ENCODE measurements at regions not wholly inside any gene's neighbourhood (a gene's known extent, or its start where the extent isn't known, plus 50 kb on each side); places are given as distances from the start of the nearest gene placed in this dataset.
A peak's percentile ranks its signal among the peaks of the same experiment; 100 is the strongest.

DNA sequence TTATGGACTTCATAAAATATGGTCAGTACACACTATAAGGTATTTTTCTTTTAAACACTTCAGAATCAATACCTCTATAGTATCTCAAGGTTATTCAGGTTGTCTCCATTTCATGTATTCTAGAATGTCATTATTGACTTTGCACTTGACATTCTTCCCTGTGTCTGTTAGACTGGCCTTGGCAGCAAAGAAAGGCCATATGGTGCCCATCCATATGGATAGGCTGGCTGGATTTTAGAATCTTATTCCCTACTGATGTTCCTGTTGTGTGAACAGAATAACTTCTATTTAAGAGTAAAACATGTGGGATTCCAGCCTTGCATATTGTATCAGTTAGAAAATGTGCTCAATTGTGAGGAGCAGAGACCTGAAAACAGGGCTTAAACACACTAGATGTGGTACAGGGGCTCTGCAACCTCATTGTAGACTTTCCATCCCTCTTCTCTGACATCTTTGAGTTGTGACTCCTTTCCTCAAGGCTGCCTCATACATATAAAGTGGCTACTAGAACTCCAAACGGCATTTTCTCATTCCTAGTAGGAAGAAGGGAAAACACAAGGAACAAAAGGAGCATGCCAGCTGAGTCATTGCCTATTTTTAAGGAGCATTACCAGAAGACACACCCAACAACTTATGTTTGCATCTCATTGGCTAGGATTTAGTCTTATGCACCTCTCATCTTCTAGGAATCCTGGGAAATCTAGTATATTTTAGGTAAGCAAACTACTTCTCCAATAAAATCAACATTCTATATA, 221.2 kb upstream of the TMPO start:
- no peak for DNase-seq

- peak; percentile 35 for DNase-seq
These were observed 219.7 kb upstream of the TMPO start for GRCh38 chr12:98295681-98296080.

GRCh38 chr12:98296462-98297079, 218.8 kb upstream of the TMPO start:
- DNase-seq = no peak

- no peak for DNase-seq
These were observed 217.9 kb upstream of the TMPO start for GRCh38 chr12:98297538-98297937.

DNA sequence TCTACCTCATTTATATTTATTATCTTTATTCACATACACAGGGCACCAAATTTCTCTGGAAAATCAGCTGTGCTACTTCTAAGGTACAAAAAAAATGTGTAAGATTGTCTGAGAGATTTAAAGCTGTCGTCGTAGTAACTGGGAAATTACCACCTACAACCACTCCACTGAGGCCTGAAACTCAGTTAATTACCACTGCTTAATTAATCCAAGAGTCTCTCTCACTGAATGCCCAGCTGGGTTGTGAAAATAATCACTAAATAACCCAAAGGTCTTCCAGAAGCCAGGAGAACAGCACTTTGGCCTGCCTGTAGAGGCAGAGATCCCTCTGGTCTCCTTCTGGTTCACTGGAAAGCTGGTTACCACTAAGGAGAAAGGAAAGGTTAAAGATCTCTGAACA, 207.2 kb upstream of the TMPO start:
- DNase-seq = no peak

GRCh38 chr12:98317939-98318899, 197.2 kb upstream of the TMPO start:
- DNase-seq = no peak

- DNase-seq = no peak
These were observed 195.5 kb upstream of the TMPO start for GRCh38 chr12:98319716-98320425.

DNA sequence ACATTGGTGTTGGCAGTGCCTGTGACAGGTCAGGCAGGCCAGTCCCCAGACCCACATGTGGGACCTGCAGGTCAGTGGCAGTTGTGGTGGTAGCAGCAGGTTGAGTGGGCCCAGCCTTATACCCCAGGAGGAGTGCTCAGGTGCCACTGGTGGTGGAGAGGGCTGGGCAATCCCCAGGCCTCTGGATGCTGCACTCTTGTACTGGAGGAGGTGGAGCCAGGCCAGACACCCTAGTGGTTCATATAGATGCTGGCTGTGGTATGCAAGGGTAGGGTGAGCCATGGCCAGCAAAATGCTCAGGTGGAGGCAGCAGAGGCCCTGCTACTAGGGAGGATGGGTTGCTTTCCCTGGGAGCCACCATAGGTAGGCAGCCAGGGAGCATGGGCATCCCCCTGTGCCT, 190.4 kb upstream of the TMPO start:
- DNase-seq = no peak

- no peak for DNase-seq
These were observed 186.9 kb upstream of the TMPO start for GRCh38 chr12:98328467-98328866.

GRCh38 chr12:98329589-98329988, 185.8 kb upstream of the TMPO start:
- DNase-seq = no peak

DNA sequence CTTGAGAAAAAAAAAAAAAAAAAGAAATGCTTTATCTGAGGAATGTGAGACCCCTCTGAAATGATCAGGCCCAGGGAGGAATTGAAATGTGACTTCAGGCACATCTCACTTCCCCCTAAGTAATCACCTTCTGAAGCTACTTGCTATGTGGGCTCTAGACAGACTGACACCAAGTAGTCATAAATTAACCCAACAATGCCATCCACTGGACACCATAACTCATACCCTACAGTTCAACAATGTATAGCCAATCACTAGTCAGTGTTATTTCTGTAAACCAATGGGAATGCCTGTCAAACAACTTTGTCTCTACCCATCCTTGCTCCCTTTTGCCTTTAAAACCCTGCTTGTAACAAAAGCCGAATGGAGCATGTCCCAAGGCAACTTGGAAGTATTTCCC, 182.7 kb upstream of the TMPO start:
- DNase-seq = no peak

GRCh38 chr12:98334768-98335167, 180.6 kb upstream of the TMPO start:
- DNase-seq = no peak

DNA sequence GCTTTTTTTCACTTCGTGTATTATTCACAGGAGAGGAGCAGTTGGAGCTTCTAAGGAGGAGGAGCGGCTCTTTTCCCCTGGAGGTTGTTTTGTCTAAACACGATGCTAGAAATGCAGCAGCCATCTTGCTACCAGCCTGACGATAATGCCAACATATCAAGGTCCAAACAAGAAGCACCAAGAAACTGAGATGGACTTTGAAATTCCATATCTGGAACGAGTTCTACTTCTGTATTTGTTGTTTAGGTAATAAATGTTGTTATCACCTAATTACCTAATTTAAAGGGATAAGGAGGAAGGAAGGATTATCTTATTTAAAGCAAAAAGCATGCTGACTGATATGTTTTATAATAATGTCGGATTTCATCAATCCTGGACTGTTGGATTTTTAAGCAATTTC, 174.4 kb upstream of the TMPO start:
- no peak for DNase-seq

GRCh38 chr12:98341732-98342131, 173.7 kb upstream of the TMPO start:
- DNase-seq = no peak

DNA sequence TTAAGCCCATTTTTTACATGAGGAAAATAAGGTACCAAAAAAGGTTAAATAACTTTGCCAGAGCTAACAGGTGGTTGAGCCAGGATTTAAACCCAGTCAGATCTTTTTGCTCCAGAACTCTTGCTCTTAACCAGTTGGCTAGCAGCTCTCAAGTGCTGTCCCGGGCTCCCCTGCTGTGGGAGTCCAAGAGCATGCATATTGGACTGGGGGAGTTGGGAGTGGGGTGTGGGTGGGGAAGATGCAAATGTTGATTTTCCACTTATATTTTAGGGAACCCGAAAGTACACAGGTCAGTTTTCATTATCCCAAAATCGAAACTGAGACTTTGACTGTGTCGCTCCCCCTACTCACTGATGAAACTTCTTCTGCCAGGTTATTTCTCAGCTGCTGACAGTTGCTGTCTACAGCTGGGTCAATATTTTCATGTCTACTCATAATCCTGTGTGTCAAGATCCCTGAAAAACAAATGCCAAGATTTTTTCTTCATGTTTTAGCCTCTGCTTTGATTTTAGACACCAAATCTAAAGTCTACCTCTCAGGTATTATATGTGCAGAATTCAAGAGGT, 172.3 kb upstream of the TMPO start:
- DNase-seq = no peak

DNA sequence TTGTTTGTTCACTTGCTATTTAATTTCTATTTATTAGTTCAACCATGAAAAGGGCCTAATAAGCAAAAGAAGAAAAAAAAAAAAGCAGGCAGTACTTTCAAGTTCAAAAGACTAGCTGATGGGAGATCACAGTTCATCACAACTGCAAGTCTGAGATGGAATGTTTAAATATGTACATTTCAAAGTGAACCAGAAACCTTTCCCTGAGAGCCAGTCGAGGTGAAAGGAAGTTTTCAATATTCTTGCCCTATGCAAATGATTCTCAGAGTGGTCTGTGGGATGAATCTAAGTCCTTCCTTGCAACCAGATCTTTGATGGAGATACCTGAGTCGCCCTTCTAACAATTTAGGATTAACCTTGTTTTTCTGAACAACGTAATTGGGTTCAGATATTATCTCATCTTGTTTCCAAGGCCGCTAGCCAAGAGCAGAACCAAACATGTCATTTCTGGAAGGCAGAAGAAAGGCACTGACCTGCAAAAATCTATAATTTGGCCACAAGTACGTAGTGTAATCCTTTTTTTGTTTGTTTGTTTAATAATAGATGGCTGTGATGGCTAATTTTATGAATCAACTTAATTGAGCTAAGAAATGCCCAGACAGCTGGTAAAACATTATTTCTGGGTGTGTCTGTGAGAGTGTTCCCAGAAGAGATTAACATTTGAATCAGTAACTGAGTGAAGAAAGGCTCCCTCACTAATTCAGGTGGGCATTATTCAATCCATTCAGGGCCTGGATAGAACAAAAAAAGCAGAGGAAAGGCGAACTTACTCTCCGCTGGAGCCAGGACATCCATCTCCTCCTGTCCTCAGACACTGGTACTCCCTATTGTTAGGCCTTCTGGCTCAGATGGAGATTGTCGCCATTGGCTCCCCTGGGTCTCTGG, 171.1 kb upstream of the TMPO start:
- no peak for DNase-seq

- DNase-seq = no peak
These were observed 170.0 kb upstream of the TMPO start for GRCh38 chr12:98345308-98345876.

DNA sequence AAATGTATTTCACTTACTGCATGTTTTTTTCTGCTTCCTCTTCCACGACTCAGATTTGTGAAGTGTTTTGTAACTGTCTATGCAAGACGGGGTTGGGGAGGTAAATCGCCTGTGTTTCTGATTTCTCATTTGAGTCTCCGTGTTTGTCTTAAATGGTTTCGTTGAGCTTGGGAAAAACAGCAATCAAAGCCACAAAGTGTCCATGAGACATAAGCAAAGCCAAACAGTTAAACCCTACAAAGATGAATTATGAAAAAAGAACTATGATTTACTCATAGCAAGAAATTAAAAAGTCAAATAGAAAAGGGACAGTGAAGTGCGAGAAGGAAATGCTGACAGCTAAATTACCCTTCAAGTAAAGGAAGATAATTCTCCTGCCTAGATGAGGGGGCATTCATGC, 164.3 kb upstream of the TMPO start:
- no peak for DNase-seq

GRCh38 chr12:98351784-98352183, 163.6 kb upstream of the TMPO start:
- no peak for DNase-seq

DNA sequence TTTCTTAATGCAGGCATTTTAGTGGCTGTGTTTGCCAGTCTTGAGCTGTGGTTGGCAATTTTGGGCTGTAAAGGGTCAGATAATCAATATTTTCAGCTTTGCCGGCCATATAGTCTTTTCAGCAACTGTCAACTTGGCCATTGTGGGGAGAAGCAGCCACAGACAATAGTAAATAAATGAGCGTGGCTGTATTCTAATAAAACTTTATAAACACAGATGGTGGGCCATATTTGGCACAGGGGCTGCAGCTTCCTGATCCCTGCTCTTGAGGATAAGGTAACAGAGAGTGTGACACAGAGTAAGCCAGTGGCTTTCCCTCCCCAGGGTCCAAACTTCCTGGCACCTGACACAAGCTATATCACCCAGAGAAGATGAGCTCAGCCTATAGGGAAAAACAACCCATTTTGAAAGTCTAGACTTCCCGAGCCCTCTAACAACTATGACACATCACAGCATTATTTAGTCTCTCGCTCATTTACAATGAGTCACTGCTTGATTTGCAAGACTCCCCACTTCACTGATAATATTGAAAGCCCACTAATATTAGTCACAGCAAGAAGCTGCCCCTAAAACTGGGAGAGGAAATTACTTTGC, 163.1 kb upstream of the TMPO start:
- peak; percentile 90 for DNase-seq

DNA sequence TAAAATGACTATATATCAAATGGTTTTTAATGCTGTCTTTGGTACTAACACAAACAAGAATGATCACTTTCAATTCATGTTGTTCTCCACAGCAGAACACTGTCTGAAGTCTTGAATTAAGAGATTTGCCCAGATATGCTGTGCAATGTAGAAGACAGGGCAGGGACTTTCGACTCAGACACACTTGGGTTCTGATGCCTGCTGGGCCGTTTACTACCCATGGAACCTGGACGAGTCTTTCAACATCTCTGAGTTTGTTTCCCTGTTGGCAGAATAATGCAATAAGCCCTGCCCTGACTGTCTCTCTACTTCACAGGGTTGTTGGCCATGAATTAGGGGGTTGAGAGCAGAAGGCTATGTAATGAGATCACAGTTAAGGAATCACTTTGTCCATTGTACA, 162.6 kb upstream of the TMPO start:
- DNase-seq = peak; percentile 24

Measured in fibroblast of skin of scalp (primary cell).